KMS-11 (cell line): ENCODE measurements at regions not wholly inside any gene's neighbourhood (a gene's known extent, or its start where the extent isn't known, plus 50 kb on each side); places are given as distances from the start of the nearest gene placed in this dataset.

Experiments used
- H2AFZ ChIP-seq: fragments of 200-600 bp; sonication (generic); 2 replicates; pipeline ENCODE4 v1.6.1; 2016; ENCODE audit warnings: antibody characterized with exemption, mixed run types, low read depth
- H3K27ac ChIP-seq: fragments of 200-600 bp; sonication (generic); 2 replicates; pipeline ENCODE4 v1.6.1; 2016; ENCODE audit warnings: mild to moderate bottlenecking, mixed run types
- H3K27me3 ChIP-seq: fragments of 200-600 bp; sonication (generic); 2 replicates; pipeline ENCODE4 v1.6.1; 2017; ENCODE audit warnings: mild to moderate bottlenecking, low read depth, mixed run types, moderate library complexity; ENCODE audit not compliant: insufficient read depth
- H3K36me3 ChIP-seq: fragments of 200-600 bp; sonication (generic); 2 replicates; pipeline ENCODE4 v1.6.1; 2017; ENCODE audit warnings: mild to moderate bottlenecking, mixed run types; ENCODE audit not compliant: insufficient read depth
- H3K4me1 ChIP-seq: fragments of 200-600 bp; sonication (generic); 2 replicates; pipeline ENCODE4 v1.6.1; 2016; ENCODE audit warnings: mild to moderate bottlenecking, low read depth, mixed run types; ENCODE audit not compliant: poor library complexity, severe bottlenecking
- H3K4me2 ChIP-seq: fragments of 200-600 bp; sonication (generic); 2 replicates; pipeline ENCODE4 v1.7.0; 2016; ENCODE audit warnings: mild to moderate bottlenecking, mixed run types
- H3K4me3 ChIP-seq: fragments of 200-600 bp; sonication (generic); IDR thresholded peaks from 2 replicates; pipeline ENCODE4 v1.6.1; 2017; ENCODE audit warnings: low read depth, low read length, mixed read lengths; ENCODE audit not compliant: insufficient read depth
- H3K79me2 ChIP-seq: fragments of 200-600 bp; sonication (generic); 2 replicates; pipeline ENCODE4 v1.6.1; 2016; ENCODE audit warnings: low read depth, mixed run types; ENCODE audit not compliant: insufficient read depth
- H3K9ac ChIP-seq: fragments of 200-600 bp; sonication (generic); 2 replicates; pipeline ENCODE4 v1.6.1; 2016; ENCODE audit warnings: mild to moderate bottlenecking, mixed run types
- H4K20me1 ChIP-seq: fragments of 200-600 bp; sonication (generic); 2 replicates; pipeline ENCODE4 v1.6.1; 2016; ENCODE audit warnings: mild to moderate bottlenecking, mixed run types; ENCODE audit not compliant: insufficient read depth
- TF ChIP-seq, protein P1 (sequence below): fragments of 200-600 bp; sonication (generic); conservative IDR thresholded peaks from 2 replicates; pipeline ENCODE4 v1.6.1; 2017; ENCODE audit warnings: low read depth, mild to moderate bottlenecking, antibody characterized with exemption, low read length, moderate library complexity, mixed read lengths

DNA sequence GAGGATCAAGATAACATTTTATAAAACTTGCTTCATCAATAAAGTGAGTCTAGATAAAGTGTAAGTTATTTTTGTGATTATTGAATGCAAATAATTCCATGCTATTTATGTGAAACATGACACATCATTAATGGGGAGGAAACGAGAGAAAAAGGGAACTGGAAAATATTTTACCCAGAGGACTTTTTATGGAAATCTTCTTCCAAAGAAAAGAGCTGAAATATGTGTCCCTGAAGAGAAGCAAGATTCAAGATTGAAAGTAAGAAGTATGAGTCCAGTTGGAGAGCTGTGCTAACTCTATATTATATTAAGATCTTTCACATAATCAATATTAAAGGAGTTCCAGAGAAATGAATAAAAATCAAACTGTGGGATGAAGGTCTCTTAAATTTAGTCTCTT, 1361.8 kb downstream of the GATA3 start:
- TF ChIP-seq, protein P1, sequence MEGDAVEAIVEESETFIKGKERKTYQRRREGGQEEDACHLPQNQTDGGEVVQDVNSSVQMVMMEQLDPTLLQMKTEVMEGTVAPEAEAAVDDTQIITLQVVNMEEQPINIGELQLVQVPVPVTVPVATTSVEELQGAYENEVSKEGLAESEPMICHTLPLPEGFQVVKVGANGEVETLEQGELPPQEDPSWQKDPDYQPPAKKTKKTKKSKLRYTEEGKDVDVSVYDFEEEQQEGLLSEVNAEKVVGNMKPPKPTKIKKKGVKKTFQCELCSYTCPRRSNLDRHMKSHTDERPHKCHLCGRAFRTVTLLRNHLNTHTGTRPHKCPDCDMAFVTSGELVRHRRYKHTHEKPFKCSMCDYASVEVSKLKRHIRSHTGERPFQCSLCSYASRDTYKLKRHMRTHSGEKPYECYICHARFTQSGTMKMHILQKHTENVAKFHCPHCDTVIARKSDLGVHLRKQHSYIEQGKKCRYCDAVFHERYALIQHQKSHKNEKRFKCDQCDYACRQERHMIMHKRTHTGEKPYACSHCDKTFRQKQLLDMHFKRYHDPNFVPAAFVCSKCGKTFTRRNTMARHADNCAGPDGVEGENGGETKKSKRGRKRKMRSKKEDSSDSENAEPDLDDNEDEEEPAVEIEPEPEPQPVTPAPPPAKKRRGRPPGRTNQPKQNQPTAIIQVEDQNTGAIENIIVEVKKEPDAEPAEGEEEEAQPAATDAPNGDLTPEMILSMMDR, result no peak
- Histone ChIP-seq H2AFZ (no peak overlapping the region), H3K4me3 (no peak overlapping the region), H4K20me1 (no peaks in the 10 kb centered on the region), H3K79me2 (no peaks in the 10 kb centered on the region), H3K4me2 (no peak overlapping the region), H3K27ac (no peak overlapping the region), H3K4me1 (no peaks in the 10 kb centered on the region), H3K27me3 (no peaks in the 10 kb centered on the region), H3K9ac (no peak overlapping the region), H3K36me3 (no peaks in the 10 kb centered on the region)

- Histone ChIP-seq H4K20me1 (no peaks in the 10 kb centered on the region), H3K27me3 (no peaks in the 10 kb centered on the region), H3K36me3 (no peaks in the 10 kb centered on the region), H3K9ac (no peak overlapping the region), H3K27ac (no peak overlapping the region), H3K79me2 (no peaks in the 10 kb centered on the region), H3K4me1 (no peaks in the 10 kb centered on the region), H3K4me2 (no peak overlapping the region), H2AFZ (no peak overlapping the region), H3K4me3 (no peak overlapping the region)
- TF ChIP-seq, protein P1, result no peak
Measured at GRCh38 chr10:9419757-9420156, 1365.3 kb downstream of the GATA3 start.

- Histone ChIP-seq H2AFZ (no peak overlapping the region), H3K27ac (no peak overlapping the region), H3K36me3 (no peaks in the 10 kb centered on the region), H3K4me1 (no peaks in the 10 kb centered on the region), H3K4me3 (no peak overlapping the region), H3K79me2 (no peaks in the 10 kb centered on the region), H3K9ac (no peak overlapping the region), H3K27me3 (no peaks in the 10 kb centered on the region), H4K20me1 (no peaks in the 10 kb centered on the region), H3K4me2 (no peak overlapping the region)
- TF ChIP-seq, protein P1, result no peak
Measured at GRCh38 chr10:9427209-9427608, 1372.7 kb downstream of the GATA3 start.

GRCh38 chr10:9437131-9437530, 1382.6 kb downstream of the GATA3 start:
- Histone ChIP-seq H3K4me2 (no peak overlapping the region), H3K4me3 (no peak overlapping the region), H4K20me1 (no peaks in the 10 kb centered on the region), H3K27ac (no peak overlapping the region), H2AFZ (no peak overlapping the region), H3K9ac (no peak overlapping the region), H3K36me3 (no peaks in the 10 kb centered on the region), H3K4me1 (no peaks in the 10 kb centered on the region), H3K27me3 (no peaks in the 10 kb centered on the region), H3K79me2 (no peaks in the 10 kb centered on the region)
- TF ChIP-seq, protein P1, result no peak

DNA sequence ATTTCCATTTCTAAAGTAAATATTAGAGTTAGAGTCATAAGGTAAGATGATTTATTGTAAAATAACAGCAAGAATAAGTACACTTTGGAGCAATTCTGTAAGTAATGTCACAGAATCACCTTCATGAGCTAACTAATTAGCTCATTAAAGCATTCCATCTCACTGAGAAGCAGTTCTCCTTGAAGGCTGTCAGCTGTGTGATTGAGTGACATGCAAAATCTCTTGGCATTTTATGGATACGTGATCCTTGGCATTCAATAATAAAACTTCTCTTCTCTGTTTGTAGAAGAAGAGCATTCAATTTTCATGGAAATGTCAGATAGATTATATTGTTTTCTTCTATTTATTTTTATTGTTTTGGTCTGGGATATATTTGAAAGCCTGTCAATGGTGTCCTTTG, 1389.3 kb downstream of the GATA3 start:
- Histone ChIP-seq H3K36me3 (no peaks in the 10 kb centered on the region), H3K27ac (no peak overlapping the region), H4K20me1 (no peaks in the 10 kb centered on the region), H2AFZ (no peak overlapping the region), H3K27me3 (no peaks in the 10 kb centered on the region), H3K4me3 (no peak overlapping the region), H3K4me2 (no peak overlapping the region), H3K4me1 (no peaks in the 10 kb centered on the region), H3K9ac (no peak overlapping the region), H3K79me2 (no peaks in the 10 kb centered on the region)
- TF ChIP-seq, protein P1, result no peak
